H1 (cell line): ENCODE measurements at regions not wholly inside any gene's neighbourhood (a gene's known extent, or its start where the extent isn't known, plus 50 kb on each side); places are given as distances from the start of the nearest gene placed in this dataset.

Experiments
- CTCF ChIA-PET: fragments of 300-600 bp; sonication (Branson Sonifier 250); formaldehyde crosslinking; loops from one replicate; lab custom pipeline; 2021; ENCODE audit not compliant: partially characterized antibody; lab: Charles Lee
- POLR2A ChIA-PET: fragments of 300-600 bp; sonication (Branson Sonifier 250); formaldehyde crosslinking; loops from one replicate; lab custom pipeline; 2021; ENCODE audit warnings: inconsistent platforms; ENCODE audit not compliant: partially characterized antibody; lab: Charles Lee
- DNase-seq, 2 experiments: peaks; one replicate each; pipeline versions ENCODE4 v3.0.0 to v3.0.0-alpha.2; 2010 to 2022; ENCODE audit warnings: low spot score in 2 of 2, low read depth in 1 of 2, mixed read lengths in 1 of 2
- FAIRE-seq: peaks from 2 replicates; lab custom pipeline; 2011; peaks lifted over from hg19 to GRCh38; lab: Jason Lieb, UNC
- H2AFZ ChIP-seq: 2 replicates; pipeline ENCODE4 v1.8.1; 2012; ENCODE audit warnings: low read length, inconsistent platforms
- H2AK5ac ChIP-seq: 2 replicates; pipeline ENCODE4 v1.6.1; 2013; ENCODE audit warnings: low read depth, low read length
- H2BK120ac ChIP-seq: replicated peaks from 2 replicates; pipeline ENCODE3; 2013; ENCODE audit warnings: low read depth, low read length, inconsistent platforms
- H2BK12ac ChIP-seq: 2 replicates; pipeline ENCODE4 v1.6.1; 2013; ENCODE audit warnings: low read depth, low read length
- H2BK15ac ChIP-seq: 2 replicates; pipeline ENCODE4 v1.6.1; 2013; ENCODE audit warnings: low read length
- H2BK20ac ChIP-seq: 2 replicates; pipeline ENCODE4 v1.6.1; 2013; ENCODE audit warnings: low read length
- H2BK5ac ChIP-seq: 2 replicates; pipeline ENCODE4 v1.6.1; 2013; ENCODE audit warnings: low read depth, low read length
- H3K14ac ChIP-seq: 2 replicates; pipeline ENCODE4 v1.6.1; 2013; ENCODE audit warnings: inconsistent platforms; ENCODE audit not compliant: insufficient read length
- H3K18ac ChIP-seq: 2 replicates; pipeline ENCODE4 v1.6.1; 2013; ENCODE audit warnings: low read length; ENCODE audit errors: extremely low read depth
- H3K23ac ChIP-seq: 2 replicates; pipeline ENCODE4 v1.6.1; 2013; ENCODE audit warnings: inconsistent platforms; ENCODE audit not compliant: insufficient read length
- H3K23me2 ChIP-seq: 2 replicates; pipeline ENCODE4 v1.6.1; 2013; ENCODE audit warnings: low read depth, low read length
- H3K27ac ChIP-seq: 2 replicates; pipeline ENCODE4 v1.6.1; 2011; ENCODE audit warnings: low read depth, low read length, inconsistent platforms
- H3K27me3 ChIP-seq, 4 experiments: replicated peaks in 1 of 4; 1 replicate in 1 of 4; 2 replicates in 3 of 4; pipeline versions ENCODE4 v1.6.1 to v1.8.1; 2011 to 2013; ENCODE audit warnings: low read length in 3 of 4, mild to moderate bottlenecking in 3 of 4, inconsistent platforms in 2 of 4, mixed read lengths in 2 of 4, moderate library complexity in 1 of 4; ENCODE audit not compliant: control insufficient read depth in 3 of 4, insufficient read depth in 3 of 4; ENCODE audit errors: extremely low read depth in 1 of 4
- H3K36me3 ChIP-seq, 4 experiments: 2 replicates each; pipeline versions ENCODE4 v1.6.1 to v1.8.1; 2011 to 2013; ENCODE audit warnings: mild to moderate bottlenecking in 4 of 4, low read length in 3 of 4, moderate library complexity in 2 of 4, control low read depth in 1 of 4, inconsistent platforms in 1 of 4; ENCODE audit not compliant: insufficient read depth in 4 of 4, control insufficient read depth in 2 of 4
- H3K4ac ChIP-seq: replicated peaks from 2 replicates; pipeline ENCODE3; 2013; ENCODE audit warnings: low read length, low read depth, mixed read lengths, inconsistent platforms; ENCODE audit not compliant: insufficient read length
- H3K4me1 ChIP-seq, 4 experiments: replicated peaks in 1 of 4; 1 replicate in 1 of 4; 2 replicates in 3 of 4; pipeline versions ENCODE4 v1.6.1 to v1.8.1; 2011 to 2013; ENCODE audit warnings: low read length in 3 of 4, inconsistent platforms in 2 of 4, mixed read lengths in 1 of 4; ENCODE audit not compliant: insufficient read depth in 4 of 4, control insufficient read depth in 3 of 4
- H3K4me2 ChIP-seq, 2 experiments: 2 replicates each; pipeline versions ENCODE4 v1.6.1 to v1.8.1; 2011 to 2013; ENCODE audit warnings: low read depth in 2 of 2, low read length in 2 of 2, control low read depth in 1 of 2, inconsistent platforms in 1 of 2, mild to moderate bottlenecking in 1 of 2; ENCODE audit not compliant: insufficient read depth in 1 of 2
- H3K4me3 ChIP-seq, 4 experiments: fragments of 200-600, 300-600 bp in 1 of 4; sonication (generic), shearing (Covaris generic), sonication (Bioruptor Twin) in 1 of 4; 2 replicates each; pipeline versions ENCODE4 v1.5.1 to v1.8.1; 2011 to 2016; ENCODE audit warnings: low read length in 4 of 4, low read depth in 3 of 4, control low read depth in 2 of 4, inconsistent platforms in 2 of 4, mild to moderate bottlenecking in 2 of 4, mixed read lengths in 1 of 4, moderate library complexity in 1 of 4; ENCODE audit not compliant: insufficient read depth in 2 of 4; ENCODE audit errors: extremely low read depth in 1 of 4
- H3K56ac ChIP-seq: replicated peaks from 2 replicates; pipeline ENCODE3; 2013; ENCODE audit warnings: low read depth, mild to moderate bottlenecking, mixed read lengths, low read length, inconsistent platforms; ENCODE audit not compliant: insufficient read length
- H3K79me1 ChIP-seq: 2 replicates; pipeline ENCODE4 v1.6.1; 2013; ENCODE audit warnings: low read depth, low read length, control low read depth
- H3K79me2 ChIP-seq, 2 experiments: 2 replicates each; pipeline versions ENCODE4 v1.6.1 to v1.8.1; 2012 to 2013; ENCODE audit warnings: low read length in 2 of 2, mild to moderate bottlenecking in 2 of 2, inconsistent platforms in 1 of 2; ENCODE audit not compliant: insufficient read depth in 2 of 2, control insufficient read depth in 1 of 2
- H3K9ac ChIP-seq, 4 experiments: replicated peaks in 1 of 4; 1 replicate in 1 of 4; 2 replicates in 3 of 4; pipeline versions ENCODE4 v1.6.1 to v1.8.1; 2011 to 2013; ENCODE audit warnings: low read depth in 3 of 4, low read length in 3 of 4, control low read depth in 2 of 4, mild to moderate bottlenecking in 2 of 4, moderate library complexity in 2 of 4, inconsistent platforms in 1 of 4; ENCODE audit errors: extremely low read depth in 1 of 4
- H3K9me3 ChIP-seq, 2 experiments: 2 replicates each; pipeline versions ENCODE4 v1.6.1 to v1.8.1; 2012 to 2013; ENCODE audit warnings: mild to moderate bottlenecking in 2 of 2, moderate library complexity in 2 of 2, control low read depth in 1 of 2, inconsistent platforms in 1 of 2, low read depth in 1 of 2, low read length in 1 of 2, mixed read lengths in 1 of 2; ENCODE audit not compliant: insufficient read depth in 2 of 2
- H4K20me1 ChIP-seq, 2 experiments: replicated peaks in 1 of 2; 2 replicates each; pipeline versions ENCODE3 to v1.8.1; 2011 to 2013; ENCODE audit warnings: inconsistent platforms in 2 of 2, low read length in 2 of 2, mild to moderate bottlenecking in 1 of 2; ENCODE audit not compliant: insufficient read depth in 2 of 2, control insufficient read depth in 1 of 2
- H4K5ac ChIP-seq: 2 replicates; pipeline ENCODE4 v1.6.1; 2013; ENCODE audit warnings: low read length, low read depth, mixed read lengths, inconsistent platforms; ENCODE audit not compliant: insufficient read length
- H4K8ac ChIP-seq: 2 replicates; pipeline ENCODE4 v1.8.0; 2013; ENCODE audit warnings: mild to moderate bottlenecking, moderate library complexity, low read length, inconsistent platforms; ENCODE audit not compliant: insufficient read depth; ENCODE audit errors: extremely low read depth
- H4K91ac ChIP-seq: replicated peaks from 2 replicates; pipeline ENCODE3; 2013; ENCODE audit warnings: low read length, mixed read lengths, inconsistent platforms; ENCODE audit not compliant: insufficient read length
- CREB1 ChIP-seq: IDR thresholded peaks from 2 replicates; pipeline ENCODE4 v1.6.1; 2012; ENCODE audit warnings: inconsistent platforms
- EZH2 ChIP-seq: fragments of 200-600 bp; sonication (generic); IDR thresholded peaks from 2 replicates; pipeline ENCODE4 v1.7.1; 2012; ENCODE audit warnings: low read depth, mild to moderate bottlenecking, moderate library complexity, low read length, inconsistent platforms; ENCODE audit not compliant: severe bottlenecking
- GTF2F1 ChIP-seq: IDR thresholded peaks from 2 replicates; pipeline ENCODE4 v1.6.1; 2012; ENCODE audit warnings: low read depth, low read length, improper control_type of control experiment, borderline replicate concordance
- KDM5A ChIP-seq: fragments of 200-600 bp; IDR thresholded peaks from 2 replicates; pipeline ENCODE4 v1.7.1; 2012; ENCODE audit warnings: mild to moderate bottlenecking, low read length, inconsistent platforms, mixed read lengths
- MAX ChIP-seq: IDR thresholded peaks from 2 replicates; pipeline ENCODE4 v1.6.1; 2012; ENCODE audit warnings: inconsistent platforms
- PHF8 ChIP-seq: fragments of 200-600 bp; sonication (generic); conservative IDR thresholded peaks from 2 replicates; pipeline ENCODE4 v1.7.1; 2012; ENCODE audit warnings: low read depth, mild to moderate bottlenecking, inconsistent platforms, low read length, moderate library complexity
- POU5F1 ChIP-seq: IDR thresholded peaks from 2 replicates; pipeline ENCODE4 v1.6.1; 2011; ENCODE audit warnings: low read depth, mild to moderate bottlenecking, low read length, moderate library complexity
- RAD21 ChIP-seq, 2 experiments: IDR thresholded peaks in 1 of 2; conservative IDR thresholded peaks in 1 of 2; 2 replicates each; pipeline ENCODE4 v1.6.1; 2011; ENCODE audit warnings: low read depth in 2 of 2, low read length in 2 of 2, improper control_type of control experiment in 1 of 2, inconsistent platforms in 1 of 2, mild to moderate bottlenecking in 1 of 2, moderate library complexity in 1 of 2
- SIN3A ChIP-seq, 2 experiments: IDR thresholded peaks in 1 of 2; conservative IDR thresholded peaks in 1 of 2; 2 replicates each; pipeline ENCODE4 v1.6.1; 2011 to 2012; ENCODE audit warnings: low read length in 2 of 2, improper control_type of control experiment in 1 of 2, low read depth in 1 of 2, mild to moderate bottlenecking in 1 of 2
- SP4 ChIP-seq: IDR thresholded peaks from 2 replicates; pipeline ENCODE4 v1.6.1; 2012; ENCODE audit warnings: low read length, inconsistent platforms
- SRF ChIP-seq: IDR thresholded peaks from 2 replicates; pipeline ENCODE4 v1.6.1; 2011; ENCODE audit warnings: mild to moderate bottlenecking, low read depth, low read length, moderate library complexity
- TEAD4 ChIP-seq: IDR thresholded peaks from 2 replicates; pipeline ENCODE4 v1.6.1; 2012; ENCODE audit warnings: low read depth, low read length, inconsistent platforms, mixed read lengths
- WGBS, 2 experiments: shearing (Covaris generic) in 1 of 2; methylation state at CpG; one replicate each; pipeline versions ENCODE4 v1.1.6 to v1.1.7; 2013 to 2015; ENCODE audit warnings: low lambda C conversion rate in 2 of 2, mixed read lengths in 2 of 2, inconsistent platforms in 1 of 2, low coverage in 1 of 2, missing lambda C conversion rate in 1 of 2; ENCODE audit not compliant: insufficient replicate concordance in 2 of 2, insufficient coverage in 1 of 2, insufficient read length in 1 of 2; ENCODE audit errors: extremely low coverage in 1 of 2, missing lambda C conversion rate in 1 of 2; 5-methylcytosine and 5-hydroxymethylcytosine counted together

GRCh38 chr6:166743406-166744222 lies 116.6 kb upstream of the RPS6KA2 start:
- no peaks in the 10 kb centered on the region for H3K27me3 ChIP-seq
- H3K14ac ChIP-seq = no peak overlapping the region
- H2BK12ac ChIP-seq = 0 out of 2 replicates have a peak overlapping the region, but pooled peaks have one; percentile 60
- ChIA-PET POLR2A (no interaction called here), CTCF (interaction anchor here (1.0 to 2.9 kb wide), 6 partner anchors 10 to 36 kb away, joined by 3 to 14 read pairs (median 5); no protein-coding TSS in a partner anchor)
- no peak overlapping the region for H3K56ac ChIP-seq
- H3K9ac ChIP-seq = no peak overlapping the region
- DNase-seq (peak in 1 of 2 experiments; percentile 41), FAIRE-seq (no peak)
- peaks cover 0 to 15% (median 6%) of the 10 kb centered on the region in 4 experiments; a peak in 6 of 7 replicates for H3K4me1 ChIP-seq
- no peak overlapping the region for H3K27ac ChIP-seq
- no peak overlapping the region for H2BK15ac ChIP-seq
- peaks cover 0 to 2% of the 10 kb centered on the region in 2 experiments for H4K20me1 ChIP-seq
- no peak overlapping the region for H2AFZ ChIP-seq
- no peak overlapping the region for H3K4ac ChIP-seq
- no peak overlapping the region for H2AK5ac ChIP-seq
- no peaks in the 10 kb centered on the region for H3K36me3 ChIP-seq
- no peaks in the 10 kb centered on the region for H3K79me1 ChIP-seq
- no peak overlapping the region for H2BK20ac ChIP-seq
- WGBS, 2 experiments = 87% methylated on average over 21 of the region's 21 CpGs; no CpG with 5 or more reads in 1 of the 2 experiments
- 0 out of 2 replicates have a peak overlapping the region, but pooled peaks have one; percentile 28 for H4K8ac ChIP-seq
- H2BK5ac ChIP-seq = 0 out of 2 replicates have a peak overlapping the region, but pooled peaks have one; percentile 35
- H3K4me3 ChIP-seq = no peak overlapping the region
- no peak overlapping the region for H4K5ac ChIP-seq
- H3K9me3 ChIP-seq = 0 out of 4 replicates have a peak, but pooled peaks cover 0 to 2% of the 10 kb centered on the region in 2 experiments
- H3K23me2 ChIP-seq = no peaks in the 10 kb centered on the region
- no peaks in the 10 kb centered on the region for H3K79me2 ChIP-seq
- no peak overlapping the region for H3K4me2 ChIP-seq
- H4K91ac ChIP-seq = no peak overlapping the region
- no peak overlapping the region for H3K18ac ChIP-seq
- H2BK120ac ChIP-seq = no peak overlapping the region
- H3K23ac ChIP-seq = no peak overlapping the region
- TF ChIP-seq SRF (no peak), EZH2 (no peak), SP4 (no peak), MAX (no peak), POU5F1 (no peak), TEAD4 (no peak), PHF8 (no peak), CREB1 (no peak), KDM5A (no peak), GTF2F1 (no peak), SIN3A (conservative IDR thresholded peaks at IDR 0.05 in 1 of 2, IDR thresholded peaks at IDR 0.05 in 1 of 2; ENCODE audit: low read depth in 1 of 2, low read length in 2 of 2) (no peak), RAD21 (IDR thresholded peaks at IDR 0.05 in 1 of 2, conservative IDR thresholded peaks at IDR 0.05 in 1 of 2; ENCODE audit: low read depth in 2 of 2, low read length in 2 of 2) (no peak)
